Kidney tubule cell (primary cell): ENCODE measurements at regions not wholly inside any gene's neighbourhood (a gene's known extent, or its start where the extent isn't known, plus 50 kb on each side); places are given as distances from the start of the nearest gene placed in this dataset.
"Not testable (repeated sequence)": the region's sequence is repeated elsewhere in the genome, so short reads cannot be mapped to it uniquely, and the experiment has no call there.

Source experiments
- DNase-seq: peaks from one replicate; pipeline ENCODE4 v3.0.0-alpha.2; 2018; ENCODE audit warnings: low spot score

DNA sequence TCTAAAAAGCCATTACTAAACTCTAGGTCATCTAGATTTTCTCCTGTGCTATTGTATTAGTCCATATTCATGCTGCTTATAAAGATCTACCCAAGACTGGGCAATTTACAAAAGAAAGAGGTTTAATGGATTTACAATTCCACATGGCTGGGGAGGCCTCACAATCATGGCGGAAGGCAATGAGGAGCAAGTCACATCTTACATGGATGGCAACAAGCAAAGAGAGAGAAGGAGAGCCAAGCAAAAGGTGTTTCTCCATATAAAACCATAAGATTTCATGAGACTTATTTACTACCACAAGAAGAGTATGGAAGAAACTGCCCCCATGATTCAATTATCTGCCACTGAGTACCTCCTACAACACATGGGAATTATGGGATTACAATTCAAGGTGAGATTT lies 69.6 kb upstream of the CCDC6 start:
- DNase-seq = not testable (repeated sequence)

DNA sequence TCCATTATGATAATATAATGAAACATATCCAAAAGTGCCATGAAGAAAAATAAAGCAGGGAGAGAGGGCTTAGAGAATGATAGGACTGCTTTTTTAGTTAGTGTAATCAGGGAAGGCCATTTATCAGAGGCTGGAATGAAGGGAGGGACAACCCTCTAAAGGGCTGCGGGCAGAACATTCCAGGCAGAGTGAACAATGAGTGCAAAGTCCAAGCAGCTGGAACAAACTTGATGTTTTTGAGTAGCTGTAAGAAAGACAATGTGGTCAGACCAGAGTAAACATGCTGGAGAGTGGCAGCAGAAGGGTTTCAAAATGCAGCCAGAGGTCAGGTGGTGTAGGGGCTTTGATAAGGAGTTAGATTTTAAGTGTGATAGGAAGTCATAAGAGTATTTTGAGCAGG lies 65.6 kb upstream of the CCDC6 start:
- DNase-seq = peak; percentile 67

DNA sequence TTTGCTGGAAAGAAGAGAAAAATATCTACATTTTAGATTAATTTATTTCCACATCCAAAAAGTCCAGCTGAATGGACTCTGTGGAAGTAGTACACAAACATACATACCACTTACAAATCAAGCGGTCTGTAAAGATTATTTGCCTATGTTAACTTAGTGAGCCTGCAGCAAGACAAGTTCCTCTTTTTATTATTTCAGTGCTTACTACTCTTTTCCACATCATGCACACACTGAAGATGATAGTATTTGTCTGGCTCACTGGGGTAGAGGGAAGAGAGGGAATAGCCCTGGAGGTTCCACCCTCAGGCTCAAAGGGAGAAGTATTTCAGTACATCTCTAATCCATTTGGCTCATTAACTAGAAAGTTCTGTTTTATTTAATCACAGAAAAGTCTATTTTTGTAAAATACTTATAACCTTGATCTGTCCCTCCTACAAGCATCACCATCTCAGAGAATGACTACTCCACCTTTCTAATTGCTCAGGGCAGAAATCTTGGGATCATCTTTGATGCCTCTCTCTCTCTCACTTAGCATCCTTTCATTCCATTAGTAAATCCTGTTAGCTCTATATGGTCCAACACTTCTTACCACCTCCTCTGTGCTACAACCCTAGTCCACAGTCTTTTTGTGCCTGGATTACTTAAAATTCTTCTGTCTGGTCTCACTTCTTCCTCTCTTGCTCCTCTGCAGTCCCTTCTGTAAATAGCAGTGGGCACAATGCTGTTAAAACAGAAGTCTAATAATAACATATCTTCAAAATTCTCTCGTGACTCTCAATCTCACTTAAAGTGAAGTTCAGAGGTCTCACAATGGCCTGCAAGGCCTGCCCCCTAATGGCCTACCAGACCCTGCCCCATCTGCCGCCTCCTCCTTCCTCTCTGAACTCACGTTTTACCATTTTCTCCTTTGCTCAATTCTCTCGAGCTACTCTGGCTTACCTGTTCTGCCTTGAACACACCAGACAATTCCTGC lies 64.3 kb upstream of the CCDC6 start:
- DNase-seq = no peak

DNA sequence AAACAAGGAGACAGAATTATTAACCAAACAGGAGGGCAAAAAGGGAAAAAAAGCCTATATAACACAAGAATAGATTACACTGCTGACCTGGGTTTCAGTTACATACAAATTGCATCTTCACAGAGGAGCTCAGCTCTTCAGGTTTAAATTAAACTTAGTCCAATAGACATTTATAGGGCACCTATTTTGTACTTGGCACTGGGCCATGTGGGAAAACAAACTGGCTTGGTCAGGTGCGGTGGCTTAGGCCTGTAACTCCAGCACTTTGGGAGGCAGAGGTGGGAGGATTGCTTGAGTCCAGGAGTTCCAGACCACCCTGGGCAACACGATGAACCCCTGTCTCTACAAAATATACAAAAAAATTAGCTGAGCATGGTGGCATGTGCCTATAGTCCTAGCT lies 62.3 kb upstream of the CCDC6 start:
- DNase-seq = no peak

DNA sequence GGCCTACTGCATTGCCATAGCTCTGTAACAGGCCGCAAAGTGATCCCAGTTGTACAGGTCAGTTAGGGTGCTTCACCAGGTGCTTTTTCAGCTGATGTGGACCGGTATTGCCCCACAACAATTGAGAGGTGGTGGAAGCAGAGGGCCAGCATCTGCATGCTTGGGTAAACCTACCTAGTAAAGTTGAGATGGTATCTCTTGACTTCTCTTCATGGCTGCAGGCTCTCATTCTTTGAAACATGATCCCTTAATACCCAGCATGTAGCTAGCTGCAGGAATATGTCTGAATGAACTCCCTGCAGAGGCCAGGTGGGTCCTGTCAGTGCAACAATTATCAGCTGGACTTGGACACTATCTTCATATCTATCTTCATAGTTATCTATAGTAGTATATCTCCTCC lies 60.7 kb upstream of the CCDC6 start:
- DNase-seq = no peak

DNA sequence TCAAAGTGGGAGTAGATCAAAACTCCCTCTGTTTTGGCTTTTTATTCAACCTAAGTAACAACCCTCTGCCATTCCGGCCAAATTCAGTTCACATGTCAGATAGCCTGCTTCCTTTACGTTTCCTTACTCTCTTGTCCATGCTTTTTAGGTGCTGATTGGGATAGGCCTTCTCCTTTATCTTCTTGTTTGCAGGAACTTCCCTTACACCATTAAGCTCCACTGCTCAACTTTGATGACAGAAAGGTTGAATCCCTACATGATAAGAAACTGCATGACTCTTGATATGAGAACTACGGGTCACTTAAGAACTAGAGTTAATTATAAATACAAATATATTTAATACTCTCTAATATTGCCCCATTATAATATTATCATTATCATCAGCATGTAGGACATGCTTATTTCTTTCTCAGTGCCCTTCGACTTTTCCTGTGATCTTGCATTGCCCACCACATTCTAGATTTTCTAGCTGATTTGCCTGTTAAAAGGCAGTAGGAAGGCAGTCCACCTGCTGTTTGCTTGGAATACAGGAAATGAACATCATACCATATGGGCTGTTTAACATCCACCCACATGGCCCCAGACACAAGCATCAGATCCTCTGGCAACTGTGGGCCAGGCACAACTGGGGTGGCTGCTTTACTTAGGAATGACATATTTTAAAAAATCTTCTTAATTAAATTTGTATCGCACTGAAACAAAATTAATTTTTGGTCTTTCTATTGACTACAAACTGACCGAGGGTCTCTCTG lies 59.7 kb upstream of the CCDC6 start:
- no peak for DNase-seq

DNA sequence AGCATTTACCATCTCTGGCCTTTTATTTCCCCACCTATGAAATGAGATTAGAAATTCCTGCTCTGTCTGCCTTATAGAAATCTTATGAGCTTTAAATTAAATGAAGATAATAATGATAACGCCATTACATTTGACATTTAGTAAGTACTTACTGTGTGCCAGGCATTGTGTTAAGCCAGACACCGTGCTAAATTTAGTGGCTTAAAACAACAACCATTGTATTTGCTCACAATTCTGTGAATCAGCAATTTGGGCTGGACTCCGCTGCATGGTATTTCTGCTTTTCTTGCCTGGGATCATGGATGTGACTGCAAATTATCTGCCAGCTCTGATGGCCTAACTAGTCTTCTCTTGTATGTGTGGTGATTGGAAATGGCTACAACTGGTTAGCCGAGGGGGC lies 56.4 kb upstream of the CCDC6 start:
- DNase-seq = no peak

DNA sequence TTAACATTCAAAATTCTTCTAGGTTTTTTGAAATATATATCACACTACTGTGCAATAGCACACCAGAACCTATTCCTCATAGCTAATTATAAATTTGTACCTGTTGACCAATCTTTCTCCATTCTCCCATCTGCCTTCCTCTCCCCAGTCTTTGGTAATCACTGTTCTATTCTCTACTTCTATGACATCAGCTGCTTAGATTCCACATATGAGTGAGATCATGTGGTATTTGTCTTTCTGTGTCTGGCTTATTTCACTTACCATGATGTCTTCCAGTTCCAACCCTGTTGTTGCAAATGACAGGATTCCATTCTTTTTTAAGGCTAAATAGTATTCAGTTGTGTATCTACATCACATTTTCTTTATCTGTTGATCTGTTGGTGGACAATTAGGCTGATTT lies 54.4 kb upstream of the CCDC6 start:
- no peak for DNase-seq

DNA sequence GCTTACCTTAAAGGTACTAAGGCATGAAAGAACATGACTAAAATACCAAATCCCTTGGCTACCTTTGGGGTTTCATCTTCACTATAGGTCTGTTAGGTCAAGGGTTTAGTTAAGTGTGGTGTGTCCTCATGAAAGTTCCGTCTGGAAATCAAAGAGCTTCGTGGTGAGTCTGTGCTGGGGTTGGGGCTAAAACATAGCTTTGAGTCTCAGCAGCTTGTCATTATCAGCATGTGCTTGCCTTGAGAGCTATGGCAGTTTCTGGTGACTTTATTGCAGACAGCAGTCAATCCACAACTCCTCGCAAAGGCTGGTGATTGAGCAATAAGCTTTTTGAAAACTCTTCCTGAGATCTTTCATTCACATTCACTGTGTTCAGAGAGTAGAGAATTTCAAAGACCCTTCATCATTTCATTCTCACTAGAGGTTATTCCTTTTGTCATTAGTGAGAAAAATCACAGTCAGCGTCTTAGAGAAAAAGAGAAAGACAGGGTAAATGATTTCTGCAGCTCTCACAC lies 53.2 kb upstream of the CCDC6 start:
- DNase-seq = no peak

DNA sequence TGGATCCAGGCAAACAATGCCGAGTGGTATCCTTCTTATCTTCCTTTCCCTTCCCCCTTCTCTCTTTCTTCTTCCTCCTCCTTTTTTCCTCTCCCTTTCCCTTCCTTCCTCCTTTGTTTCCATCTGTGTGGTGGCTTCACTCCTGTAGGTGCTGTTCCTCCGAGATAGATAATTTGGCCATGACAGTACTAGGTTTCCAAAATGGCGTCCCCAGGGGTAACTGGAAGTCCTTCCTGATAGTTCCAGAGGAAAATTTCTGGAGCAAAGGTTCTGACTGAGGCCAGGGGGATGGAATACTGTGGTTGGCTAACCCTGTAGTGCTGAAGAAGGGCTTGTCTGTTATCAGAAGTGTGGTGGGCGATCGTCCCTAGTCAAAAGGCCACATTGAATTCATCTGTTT lies 52.5 kb upstream of the CCDC6 start:
- DNase-seq = no peak

DNA sequence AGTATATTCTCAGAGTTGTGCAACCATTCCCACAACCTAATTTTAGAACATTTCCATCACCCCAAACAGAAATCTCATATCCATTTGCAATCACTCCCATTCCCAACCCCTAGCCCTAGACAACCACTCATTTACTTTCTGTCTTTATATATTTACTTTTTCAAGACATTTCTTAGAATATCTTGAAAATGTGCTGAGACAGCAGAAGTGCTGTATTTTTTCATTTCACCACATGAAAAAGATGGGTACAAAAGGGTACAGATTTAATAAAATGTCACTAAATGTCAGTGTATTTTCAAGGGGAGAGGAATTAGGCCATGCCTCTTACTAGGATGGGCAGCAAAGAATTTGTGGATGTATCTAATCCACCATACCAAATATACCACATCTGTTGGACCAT lies 51.6 kb upstream of the CCDC6 start:
- DNase-seq = no peak
